Right lobe of liver (tissue), 6 donors: ENCODE measurements at regions not wholly inside any gene's neighbourhood (a gene's known extent, or its start where the extent isn't known, plus 50 kb on each side); places are given as distances from the start of the nearest gene placed in this dataset.
A peak's percentile ranks its signal among the peaks of the same experiment; 100 is the strongest.

Experiments
- ATAC-seq, 4 donors: fragments of 200-7000 bp; cut with Tn5 transposase; one replicate each; pipeline ENCODE4 v1.9.1; 2020; ENCODE audit warnings: mild to moderate bottlenecking in 4 of 4, moderate library complexity in 4 of 4
- DNase-seq, 3 donors: peaks; one replicate each; pipeline ENCODE4 v3.0.0-alpha.2; 2020
- H3K27ac ChIP-seq, 3 donors: fragments of 200-600 bp; one replicate each; pipeline ENCODE4 v1.8.0; 2022
- H3K27me3 ChIP-seq, 2 donors: fragments of 200-600 bp; one replicate each; pipeline ENCODE4 v1.8.0; 2022
- H3K36me3 ChIP-seq, 4 donors: fragments of 200-600 bp; sonication (generic) in 1 of 4; one replicate each; pipeline versions ENCODE4 v1.5.1 to v1.8.0; 2017 to 2022; ENCODE audit warnings: control low read depth in 1 of 4
- H3K4me1 ChIP-seq, 4 donors: fragments of 200-600 bp; sonication (generic) in 1 of 4; one replicate each; pipeline versions ENCODE4 v1.5.1 to v1.8.0; 2017 to 2022; ENCODE audit warnings: control low read depth in 1 of 4
- H3K4me3 ChIP-seq, 3 donors: fragments of 200-600 bp; one replicate each; pipeline ENCODE4 v1.8.0; 2022
- H3K9me3 ChIP-seq, 4 donors: fragments of 200-600 bp; sonication (generic) in 1 of 4; one replicate each; pipeline versions ENCODE4 v1.5.1 to v1.8.0; 2017 to 2022; ENCODE audit warnings: control low read depth in 1 of 4
- CTCF ChIP-seq, 4 donors: fragments of 200-600 bp in 3 of 4; fragments of 450-650 bp in 1 of 4; IDR thresholded peaks; one replicate each; pipeline versions ENCODE4 v1.5.1 to v1.8.0; 2016 to 2022; ENCODE audit warnings: antibody characterized with exemption in 4 of 4, mild to moderate bottlenecking in 2 of 4
- POLR2A ChIP-seq: fragments of 450-650 bp; IDR thresholded peaks from one replicate; pipeline ENCODE4 v1.6.1; 2017; ENCODE audit warnings: antibody characterized with exemption, mild to moderate bottlenecking
- WGBS: methylation state at CpG from one replicate; pipeline ENCODE4 v1.1.6; 2018; ENCODE audit warnings: low coverage, low lambda C conversion rate; ENCODE audit not compliant: insufficient coverage; ENCODE audit errors: missing lambda C conversion rate; 5-methylcytosine and 5-hydroxymethylcytosine counted together
- intact Hi-C, 2 donors: fragments of 100-400 bp; cut with DNase I; formaldehyde crosslinking; loops; one replicate each; pipeline versions ENCODE4 v1.11.2 to v1.14.1; 2022
- donor health status: DM: no; HTN: yes; CAD: no.
- donor health status: DM: no; HTN: no; CAD: no.
- donor health status: DM: no; HTN: no; CAD: no.
- donor health status: DM: no; HTN: yes; CAD: no.
- donor health status: DM: no; HTN: yes; CAD: no.

- TF ChIP-seq CTCF (IDR thresholded peaks at IDR 0.05): no peak
- TF ChIP-seq POLR2A: no peak
- H3K9me3 ChIP-seq: no peaks in the 10 kb centered on the region
- peak in 1 of 3 donors; percentile 40 for DNase-seq
- intact Hi-C loops: loop anchor here (10.0 kb wide), 3 partner anchors 110 to 300 kb away; no protein-coding TSS in a partner anchor
- H3K36me3 ChIP-seq: no peaks in the 10 kb centered on the region
- no peaks in the 10 kb centered on the region for H3K4me1 ChIP-seq
- ATAC-seq: no peak
- H3K27ac ChIP-seq: no peak overlapping the region
- peaks cover 0 to 8% of the 10 kb centered on the region in 2 donors for H3K27me3 ChIP-seq
- H3K4me3 ChIP-seq: no peak overlapping the region
- WGBS: no CpG with 5 or more reads among the region's 67 CpGs
Measured at GRCh38 chr1:157194731-157195520, 56.7 kb upstream of the ETV3 start.

GRCh38 chr1:157193702-157194391, 55.7 kb upstream of the ETV3 start:
- 6% methylated on average over 10 of the region's 20 CpGs for WGBS
- peak; percentile 52 to 74 (median 70) for ATAC-seq
- intact Hi-C loops: loop anchor here (10.0 kb wide), 3 partner anchors 111 to 301 kb away; no protein-coding TSS in a partner anchor

GRCh38 chr1:157193219-157193618, 55.0 kb upstream of the ETV3 start:
- ATAC-seq: no peak

More at GRCh38 chr1:157193702-157194391, 55.7 kb upstream of the ETV3 start:
- Histone ChIP-seq H3K4me3 (no peak overlapping the region), H3K36me3 (no peaks in the 10 kb centered on the region), H3K4me1 (no peaks in the 10 kb centered on the region), H3K27ac (no peak overlapping the region), H3K27me3 (peaks cover 0 to 8% of the 10 kb centered on the region in 2 donors), H3K9me3 (no peaks in the 10 kb centered on the region)
- no peak for TF ChIP-seq POLR2A
- peak; percentile 54 to 76 (median 70) for TF ChIP-seq CTCF (IDR thresholded peaks at IDR 0.05)
- DNase-seq: peak in 2 of 3 donors; percentile 59 to 68

More at GRCh38 chr1:157193219-157193618, 55.0 kb upstream of the ETV3 start:
- H3K27ac ChIP-seq: no peak overlapping the region
- H3K4me1 ChIP-seq: no peaks in the 10 kb centered on the region
- peaks cover 0 to 8% of the 10 kb centered on the region in 2 donors for H3K27me3 ChIP-seq
- 30% methylated on average over 1 of the region's 1 CpG for WGBS
- H3K9me3 ChIP-seq: no peaks in the 10 kb centered on the region
- no peak overlapping the region for H3K4me3 ChIP-seq
- no peak for DNase-seq
- no peaks in the 10 kb centered on the region for H3K36me3 ChIP-seq
- TF ChIP-seq POLR2A (no peak), CTCF (IDR thresholded peaks at IDR 0.05) (no peak)
- intact Hi-C loops: loop anchor here (10.0 kb wide), 3 partner anchors 112 to 302 kb away; no protein-coding TSS in a partner anchor
